HG02981 (cell line): ENCODE measurements at regions not wholly inside any gene's neighbourhood (a gene's known extent, or its start where the extent isn't known, plus 50 kb on each side); places are given as distances from the start of the nearest gene placed in this dataset.
A peak's percentile ranks its signal among the peaks of the same experiment; 100 is the strongest.
"Not testable (repeated sequence)": the region's sequence is repeated elsewhere in the genome, so short reads cannot be mapped to it uniquely, and the experiment has no call there.

Source experiments
- ATAC-seq: cut with Tn5 transposase; IDR thresholded peaks from one replicate; pipeline ENCODE4 v1.9.1; 2021; ENCODE audit warnings: mild to moderate bottlenecking, moderate library complexity; ENCODE audit not compliant: unreplicated experiment

DNA sequence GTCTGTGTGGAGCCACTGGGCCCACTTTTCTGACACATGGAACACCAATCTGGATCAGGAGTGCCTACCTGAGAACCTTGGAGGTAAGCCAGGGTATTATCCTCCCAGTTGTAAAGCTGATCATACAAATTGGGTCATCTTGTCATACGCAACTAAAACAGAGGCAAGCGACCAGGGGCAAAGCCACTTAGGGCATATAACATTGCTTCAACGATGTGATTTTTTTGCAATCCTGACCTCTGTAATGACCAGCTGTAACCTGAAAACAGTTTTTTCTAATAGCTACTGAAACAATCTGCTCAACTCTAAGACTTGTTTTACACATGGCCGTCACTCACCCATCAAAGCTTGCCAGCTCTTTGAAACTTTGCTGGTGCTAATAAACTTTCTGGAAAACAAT is 261.5 kb upstream of the AGTR2 start:
- no peak for ATAC-seq

GRCh38 chrX:115911967-115912366 is 258.6 kb upstream of the AGTR2 start:
- ATAC-seq: no peak

- peak; percentile 56 for ATAC-seq
Measured at GRCh38 chrX:115912372-115912897, 258.1 kb upstream of the AGTR2 start.

DNA sequence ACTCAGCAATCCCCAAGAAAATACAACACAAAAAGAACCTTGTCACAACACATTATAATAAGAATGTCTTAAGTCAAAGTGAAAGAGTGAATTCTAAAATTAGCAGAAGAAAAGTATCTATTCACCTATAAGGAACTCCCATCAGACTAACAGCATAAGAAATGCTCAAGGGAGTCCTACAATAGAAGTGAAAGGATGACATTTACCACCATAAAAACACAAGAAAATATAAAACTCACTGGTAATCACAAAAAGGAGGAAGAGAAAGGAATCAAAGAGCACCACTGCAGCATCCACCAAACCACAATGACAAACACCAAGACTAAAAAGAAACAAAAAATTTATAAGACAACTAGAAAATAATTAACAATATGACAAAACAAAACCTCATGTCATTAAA is 257.0 kb upstream of the AGTR2 start:
- no peak for ATAC-seq

DNA sequence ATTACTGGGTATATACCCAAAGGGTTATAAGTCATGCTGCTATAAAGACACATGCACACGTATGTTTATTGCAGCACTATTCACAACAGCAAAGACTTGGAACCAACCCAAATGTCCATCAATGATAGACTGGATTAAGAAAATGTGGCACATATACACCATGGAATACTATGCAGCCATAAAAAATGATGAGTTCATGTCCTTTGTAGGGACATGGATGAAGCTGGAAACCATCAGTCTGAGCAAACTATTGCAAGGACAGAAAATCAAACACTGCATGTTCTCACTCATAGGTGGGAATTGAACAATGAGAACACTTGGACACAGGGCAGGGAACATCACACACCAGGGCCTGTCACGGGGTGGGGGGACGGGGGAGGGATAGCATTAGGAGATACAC is 254.9 kb upstream of the AGTR2 start:
- not testable (repeated sequence) for ATAC-seq

- no peak for ATAC-seq
Measured at GRCh38 chrX:115929480-115929879, 241.1 kb upstream of the AGTR2 start.

GRCh38 chrX:115936008-115936407 is 234.5 kb upstream of the AGTR2 start:
- no peak for ATAC-seq

DNA sequence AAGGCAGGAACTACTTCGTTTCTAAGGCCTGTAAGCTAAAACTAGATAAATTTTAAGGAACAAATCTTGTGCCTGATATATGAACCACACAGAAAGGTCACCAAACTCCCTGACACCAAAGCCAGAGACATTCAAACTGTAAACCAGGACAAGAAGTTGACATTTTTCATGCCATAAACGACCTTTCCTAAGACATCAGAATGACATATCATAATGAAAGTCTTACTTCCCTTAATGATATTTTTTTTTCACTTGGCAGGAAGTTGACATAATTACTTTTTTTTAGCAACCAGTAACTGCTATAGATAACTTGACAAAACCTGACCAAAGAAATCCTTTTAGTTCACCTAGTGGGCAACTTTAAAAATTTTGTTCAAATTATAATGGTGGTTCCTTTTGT is 231.5 kb upstream of the AGTR2 start:
- no peak for ATAC-seq

DNA sequence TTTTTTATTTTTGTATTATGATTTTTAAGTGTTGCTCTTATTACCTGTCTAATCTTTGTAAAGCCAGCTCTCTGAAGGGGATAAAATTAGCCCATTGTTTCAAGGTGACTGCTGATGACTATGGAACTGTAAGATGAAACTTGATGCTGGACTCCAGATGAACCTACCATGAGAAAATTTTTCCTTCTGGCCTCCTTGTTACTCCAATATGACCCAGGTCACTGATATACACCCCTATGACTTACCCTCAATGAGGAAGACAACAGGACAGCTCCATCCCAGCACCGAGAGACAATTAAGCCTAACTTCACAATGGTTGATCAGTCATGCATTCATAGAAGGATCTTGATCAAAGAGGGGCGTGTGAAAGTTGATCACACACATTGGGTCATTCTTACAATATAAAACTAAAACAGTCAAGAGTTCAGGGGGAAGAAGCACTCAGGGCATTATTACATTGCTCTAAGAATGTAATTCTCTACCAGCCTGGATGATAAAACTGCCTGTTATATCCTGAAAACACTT is 230.8 kb upstream of the AGTR2 start:
- ATAC-seq: no peak

DNA sequence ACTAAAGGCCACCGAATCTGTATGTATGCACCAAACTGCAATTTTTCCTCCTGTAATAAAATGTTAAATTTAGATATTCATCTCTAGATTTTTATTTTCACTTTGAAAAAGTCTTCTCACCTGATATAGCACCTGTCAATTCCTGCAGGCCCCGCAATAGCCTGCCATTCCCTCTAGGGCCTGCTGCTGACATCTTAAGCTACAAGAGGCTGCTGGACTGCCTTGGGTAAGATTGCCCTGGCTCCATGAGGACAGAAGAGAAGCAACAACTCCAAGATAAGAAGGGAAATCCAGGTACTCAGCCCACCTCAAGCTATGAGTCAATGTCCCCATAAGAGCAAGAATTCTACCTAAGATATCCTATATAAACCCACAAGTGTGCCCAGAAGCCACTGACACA is 230.2 kb upstream of the AGTR2 start:
- ATAC-seq: no peak

DNA sequence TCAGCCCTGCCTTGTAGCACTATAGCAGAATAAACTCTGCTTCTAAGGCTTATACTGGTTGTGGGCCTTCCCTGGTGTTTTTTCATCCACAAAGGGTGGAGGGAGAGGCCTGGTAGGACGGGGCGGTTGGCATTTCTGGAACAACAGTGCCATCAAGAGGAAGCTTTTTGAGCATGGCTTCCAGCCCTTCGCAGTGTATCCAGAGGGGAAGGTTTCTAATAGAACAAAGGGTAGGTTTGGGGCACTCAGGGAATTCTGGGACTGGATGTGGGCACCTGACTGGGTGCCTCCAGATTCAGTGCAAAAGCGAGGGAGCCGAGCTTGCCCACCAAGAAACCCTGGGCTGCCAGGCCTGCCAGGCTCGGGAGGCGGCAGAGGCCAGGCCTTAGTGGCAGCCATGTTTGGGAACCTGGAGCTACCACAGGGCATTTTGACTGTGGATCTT is 229.6 kb upstream of the AGTR2 start:
- no peak for ATAC-seq

GRCh38 chrX:115941388-115941787 is 229.2 kb upstream of the AGTR2 start:
- ATAC-seq: no peak

- no peak for ATAC-seq
Measured at GRCh38 chrX:115946059-115946458, 224.5 kb upstream of the AGTR2 start.

GRCh38 chrX:115948018-115948923 is 222.3 kb upstream of the AGTR2 start:
- ATAC-seq: no peak

DNA sequence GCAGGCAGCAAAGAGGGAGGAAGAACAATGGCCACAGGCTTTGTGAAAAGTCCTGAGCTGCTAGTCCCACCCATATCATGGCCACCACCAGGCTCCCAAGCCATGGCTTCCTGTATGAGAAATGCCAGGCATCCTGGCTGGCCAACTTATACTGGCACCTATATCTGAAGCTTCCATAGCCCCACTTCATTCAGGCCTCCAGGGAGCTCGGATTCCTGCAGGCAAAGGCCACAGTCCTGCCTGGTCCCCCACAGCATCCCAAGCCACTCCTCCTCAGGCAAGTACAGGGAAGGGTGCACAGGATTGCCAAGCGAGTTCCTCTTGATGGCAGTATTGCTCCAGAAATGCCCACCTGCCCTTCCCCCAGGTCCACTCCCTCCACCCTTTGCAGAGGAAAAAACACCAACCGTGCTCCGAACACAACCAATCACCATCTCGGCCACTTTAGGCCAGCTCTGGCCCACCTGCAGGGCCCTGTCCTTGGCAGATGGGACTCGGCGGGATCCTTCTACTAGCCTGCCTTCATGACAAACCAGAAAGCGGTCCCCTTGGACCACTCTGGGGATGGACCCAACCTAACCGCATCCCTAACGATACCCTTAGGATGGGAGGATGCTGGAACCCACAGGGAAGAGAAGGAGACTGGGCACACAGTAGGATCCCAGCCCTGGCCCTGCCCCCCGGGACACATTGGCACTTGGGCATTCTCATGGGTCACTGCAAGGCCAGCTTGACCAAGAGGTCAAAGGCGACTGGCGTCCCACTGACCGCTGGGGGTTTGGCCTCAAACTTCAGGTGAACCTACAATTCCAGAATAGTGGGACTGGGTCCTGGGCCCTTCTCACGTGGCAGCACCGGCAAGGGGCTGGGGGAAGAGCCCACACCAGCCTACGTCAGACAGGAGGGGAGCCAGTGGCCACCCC is 220.4 kb upstream of the AGTR2 start:
- no peak for ATAC-seq

GRCh38 chrX:115952417-115953092 is 218.0 kb upstream of the AGTR2 start:
- ATAC-seq: no peak

- ATAC-seq: no peak
Measured at GRCh38 chrX:115957862-115958490, 212.6 kb upstream of the AGTR2 start.

DNA sequence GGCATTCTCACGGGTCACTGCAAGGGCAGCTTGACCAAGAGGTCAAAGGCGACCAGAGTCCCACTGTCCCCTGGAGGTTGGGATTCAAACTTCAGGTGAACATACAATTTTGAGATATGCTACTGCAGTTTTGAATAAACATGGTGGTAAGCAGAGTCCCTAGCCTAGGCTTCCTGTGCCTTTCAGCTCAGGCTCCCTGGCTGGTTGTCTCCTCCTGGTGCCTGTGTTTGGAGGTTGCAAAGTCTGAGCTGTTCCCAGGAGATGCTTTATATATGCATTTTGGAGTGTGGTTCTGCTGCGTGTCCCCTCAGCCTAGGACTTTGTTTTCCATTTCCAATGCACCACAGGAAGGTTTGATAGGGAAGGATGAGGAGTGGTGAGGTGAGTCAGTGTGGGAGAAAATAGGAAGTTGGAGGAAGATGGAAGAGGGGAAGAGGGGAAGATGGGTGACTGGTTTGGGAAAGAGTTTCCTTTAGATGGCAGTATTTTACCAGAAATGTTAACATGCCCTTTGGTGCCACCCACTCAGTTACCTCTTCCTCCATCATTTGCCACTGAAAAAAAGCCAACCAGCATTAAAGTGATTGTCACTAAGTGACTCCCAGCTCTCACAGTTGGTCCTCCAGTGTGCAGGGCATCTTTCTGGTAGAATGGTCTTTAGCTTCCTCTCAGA is 211.7 kb upstream of the AGTR2 start:
- ATAC-seq: no peak

DNA sequence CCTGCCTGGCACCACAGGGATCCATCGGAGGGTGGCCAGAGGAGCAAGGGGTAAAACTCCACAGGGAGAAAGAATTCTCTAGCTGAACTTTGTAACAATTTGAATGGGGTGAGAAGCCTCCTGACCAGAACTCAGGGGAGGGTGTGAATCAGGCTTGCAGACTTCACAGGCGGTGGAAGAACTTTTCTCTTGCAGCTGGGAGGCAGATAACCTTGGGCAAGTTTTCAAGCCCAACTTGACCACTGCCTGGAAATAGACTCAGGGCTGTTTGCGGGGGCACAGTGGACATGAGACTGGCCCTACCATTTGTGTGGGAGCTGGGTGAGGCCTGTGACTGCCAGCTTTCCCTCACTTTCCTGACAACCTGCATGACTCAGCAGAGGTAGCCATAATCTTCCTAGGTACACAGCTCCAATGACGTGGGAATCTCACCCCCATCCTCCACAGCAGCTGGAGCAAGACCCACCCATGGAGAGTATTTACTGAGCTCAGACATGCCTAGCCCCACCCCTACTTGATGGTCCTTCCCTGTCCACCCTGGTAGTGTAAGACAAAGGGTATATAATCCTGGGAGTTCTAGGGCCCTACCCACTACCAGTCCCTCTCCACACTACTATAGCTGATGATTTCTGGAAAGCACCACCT is 210.0 kb upstream of the AGTR2 start:
- ATAC-seq: no peak
